LNCaP clone FGC (cell line): ENCODE measurements at regions not wholly inside any gene's neighbourhood (a gene's known extent, or its start where the extent isn't known, plus 50 kb on each side); places are given as distances from the start of the nearest gene placed in this dataset.

Source experiments
- DNase-seq: peaks from one replicate; pipeline ENCODE4 v3.0.0-alpha.2; 2011; ENCODE audit warnings: low read depth
- H3K4me3 ChIP-seq: 2 replicates; pipeline ENCODE4 v1.5.1; 2011; ENCODE audit warnings: mild to moderate bottlenecking, low read depth, low read length, control low read depth
- TF ChIP-seq, protein P1 (sequence below): IDR thresholded peaks from 2 replicates; pipeline ENCODE4 v1.5.1; 2012; ENCODE audit warnings: mild to moderate bottlenecking; ENCODE audit not compliant: control insufficient read depth, insufficient read depth; ENCODE audit errors: extremely low read depth

DNA sequence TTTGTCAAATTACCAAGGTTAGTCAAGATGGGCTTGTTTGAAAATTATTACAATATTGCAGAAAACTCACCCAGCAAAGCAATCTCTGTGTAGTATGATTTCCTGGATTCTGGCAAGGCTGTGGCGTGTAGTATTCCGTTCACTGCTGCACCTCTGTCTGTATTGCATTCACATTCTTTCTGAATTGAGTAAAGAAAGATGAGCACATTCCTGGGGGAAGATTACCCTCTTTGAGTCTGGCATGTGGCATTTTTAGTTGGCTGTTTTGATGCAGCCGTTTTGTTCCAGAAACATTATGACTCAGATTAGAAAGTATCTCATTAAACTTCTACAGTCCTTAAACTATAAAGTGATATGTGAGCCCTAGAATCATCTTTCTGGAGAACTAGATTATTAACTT lies 197.7 kb downstream of the TENT4A start:
- no peak overlapping the region for H3K4me3 ChIP-seq
- DNase-seq = no peak
- TF ChIP-seq, protein P1, sequence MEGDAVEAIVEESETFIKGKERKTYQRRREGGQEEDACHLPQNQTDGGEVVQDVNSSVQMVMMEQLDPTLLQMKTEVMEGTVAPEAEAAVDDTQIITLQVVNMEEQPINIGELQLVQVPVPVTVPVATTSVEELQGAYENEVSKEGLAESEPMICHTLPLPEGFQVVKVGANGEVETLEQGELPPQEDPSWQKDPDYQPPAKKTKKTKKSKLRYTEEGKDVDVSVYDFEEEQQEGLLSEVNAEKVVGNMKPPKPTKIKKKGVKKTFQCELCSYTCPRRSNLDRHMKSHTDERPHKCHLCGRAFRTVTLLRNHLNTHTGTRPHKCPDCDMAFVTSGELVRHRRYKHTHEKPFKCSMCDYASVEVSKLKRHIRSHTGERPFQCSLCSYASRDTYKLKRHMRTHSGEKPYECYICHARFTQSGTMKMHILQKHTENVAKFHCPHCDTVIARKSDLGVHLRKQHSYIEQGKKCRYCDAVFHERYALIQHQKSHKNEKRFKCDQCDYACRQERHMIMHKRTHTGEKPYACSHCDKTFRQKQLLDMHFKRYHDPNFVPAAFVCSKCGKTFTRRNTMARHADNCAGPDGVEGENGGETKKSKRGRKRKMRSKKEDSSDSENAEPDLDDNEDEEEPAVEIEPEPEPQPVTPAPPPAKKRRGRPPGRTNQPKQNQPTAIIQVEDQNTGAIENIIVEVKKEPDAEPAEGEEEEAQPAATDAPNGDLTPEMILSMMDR = no peak

GRCh38 chr5:6914347-6914746 lies 201.1 kb downstream of the TENT4A start:
- H3K4me3 ChIP-seq = no peak overlapping the region
- TF ChIP-seq, protein P1 = no peak
- no peak for DNase-seq

- TF ChIP-seq, protein P1 = no peak
- DNase-seq = no peak
- H3K4me3 ChIP-seq = no peak overlapping the region
These were observed 202.3 kb downstream of the TENT4A start for GRCh38 chr5:6915574-6915973.

DNA sequence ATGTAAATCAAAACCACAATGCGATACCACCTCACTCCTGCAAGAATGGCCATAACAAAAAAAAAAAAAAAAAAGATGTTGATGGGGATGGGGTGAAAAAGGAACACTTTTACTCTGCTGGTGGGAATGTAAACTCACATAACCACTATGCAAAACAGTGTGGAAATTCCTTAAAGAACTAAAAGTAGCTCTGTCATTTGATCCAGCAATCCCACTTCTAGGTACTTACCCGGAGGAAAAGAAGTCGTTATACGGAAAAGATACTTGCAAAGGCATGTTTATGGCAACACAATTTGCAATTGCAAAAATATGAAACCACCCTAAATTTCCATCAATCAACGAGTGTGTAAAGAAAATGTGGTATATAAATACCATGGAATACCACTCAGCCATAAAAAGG lies 205.0 kb downstream of the TENT4A start:
- DNase-seq = no peak
- TF ChIP-seq, protein P1 = no peak
- no peak overlapping the region for H3K4me3 ChIP-seq

- no peak for DNase-seq
- no peak overlapping the region for H3K4me3 ChIP-seq
- TF ChIP-seq, protein P1 = no peak
These were observed 207.5 kb downstream of the TENT4A start for GRCh38 chr5:6920628-6921256.

DNA sequence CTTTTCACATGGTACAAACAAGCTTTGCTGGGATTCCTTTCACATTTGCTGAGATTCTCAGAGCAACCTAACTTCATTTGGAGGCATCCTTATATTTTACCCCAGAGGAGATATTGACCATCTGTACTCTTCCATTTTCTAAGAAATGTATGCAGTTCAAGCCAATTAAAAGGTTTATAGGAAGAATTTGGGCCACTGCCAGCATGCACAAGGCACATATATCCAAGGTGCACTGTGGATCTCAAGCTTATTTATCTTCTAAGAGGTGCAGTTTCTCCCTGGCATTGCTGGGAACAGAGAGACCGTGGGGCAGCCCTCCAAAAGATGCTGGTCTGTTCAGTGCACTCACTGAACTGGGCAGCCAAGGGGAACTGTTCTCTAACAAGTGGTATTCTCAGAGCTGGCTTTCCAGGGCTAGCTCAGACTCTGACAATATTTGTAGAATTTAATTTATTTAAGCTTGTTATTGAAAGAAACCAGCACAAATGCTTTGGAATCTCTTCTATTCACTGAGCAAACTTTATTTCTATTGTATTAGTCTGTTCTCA lies 213.3 kb downstream of the TENT4A start:
- TF ChIP-seq, protein P1 = no peak
- H3K4me3 ChIP-seq = no peak overlapping the region
- peak; percentile 56 for DNase-seq

GRCh38 chr5:6936031-6936430 lies 222.8 kb downstream of the TENT4A start:
- H3K4me3 ChIP-seq = no peak overlapping the region
- no peak for DNase-seq
- TF ChIP-seq, protein P1 = no peak
